Tibial nerve (tissue), 4 donors: ENCODE measurements at regions not wholly inside any gene's neighbourhood (a gene's known extent, or its start where the extent isn't known, plus 50 kb on each side); places are given as distances from the start of the nearest gene placed in this dataset.

Experiments used
- DNase-seq, 2 donors: peaks; one replicate each; pipeline ENCODE4 v3.0.0-alpha.2; 2019; ENCODE audit warnings: low spot score in 2 of 2
- H3K27ac ChIP-seq, 4 donors: fragments of 200-600 bp; sonication (generic) in 3 of 4; one replicate each; pipeline ENCODE4 v1.5.1; 2017 to 2019; ENCODE audit warnings: mild to moderate bottlenecking in 1 of 4
- H3K27me3 ChIP-seq, 2 donors: fragments of 200-600 bp; sonication (generic) in 1 of 2; one replicate each; pipeline versions ENCODE4 v1.5.1 to v1.6.0; 2017 to 2019
- H3K36me3 ChIP-seq, 3 donors: fragments of 200-600 bp; sonication (generic); one replicate each; pipeline ENCODE4 v1.5.1; 2018 to 2019
- H3K4me1 ChIP-seq, 4 donors: fragments of 200-600 bp; sonication (generic) in 3 of 4; one replicate each; pipeline ENCODE4 v1.5.1; 2017 to 2019
- H3K4me3 ChIP-seq, 4 donors: fragments of 200-600 bp; sonication (generic) in 3 of 4; one replicate each; pipeline ENCODE4 v1.5.1; 2017 to 2019; ENCODE audit warnings: mild to moderate bottlenecking in 1 of 4, moderate library complexity in 1 of 4
- H3K9me3 ChIP-seq, 4 donors: fragments of 200-600 bp; sonication (generic) in 3 of 4; one replicate each; pipeline ENCODE4 v1.5.1; 2017 to 2019
- CTCF ChIP-seq, 5 experiments: fragments of 200-600 bp in 3 of 5; fragments of 450-650 bp in 2 of 5; sonication (generic) in 3 of 5; IDR thresholded peaks; one replicate each; pipeline ENCODE4 v1.5.1; 2016 to 2019; ENCODE audit warnings: antibody characterized with exemption in 5 of 5, mild to moderate bottlenecking in 3 of 5, moderate library complexity in 2 of 5
- EP300 ChIP-seq, 2 donors: sonication (generic); formaldehyde crosslinking; IDR thresholded peaks; one replicate each; pipeline ENCODE4 v1.6.1; 2017; ENCODE audit warnings: antibody characterized with exemption in 2 of 2, mild to moderate bottlenecking in 1 of 2
- POLR2A ChIP-seq, 2 donors: fragments of 450-650 bp; IDR thresholded peaks; one replicate each; pipeline ENCODE4 v1.6.1; 2017; ENCODE audit warnings: antibody characterized with exemption in 2 of 2, mild to moderate bottlenecking in 2 of 2, moderate library complexity in 2 of 2
- WGBS, 2 donors: methylation state at CpG; one replicate each; pipeline ENCODE4 v1.1.5; 2018; 5-methylcytosine and 5-hydroxymethylcytosine counted together

DNA sequence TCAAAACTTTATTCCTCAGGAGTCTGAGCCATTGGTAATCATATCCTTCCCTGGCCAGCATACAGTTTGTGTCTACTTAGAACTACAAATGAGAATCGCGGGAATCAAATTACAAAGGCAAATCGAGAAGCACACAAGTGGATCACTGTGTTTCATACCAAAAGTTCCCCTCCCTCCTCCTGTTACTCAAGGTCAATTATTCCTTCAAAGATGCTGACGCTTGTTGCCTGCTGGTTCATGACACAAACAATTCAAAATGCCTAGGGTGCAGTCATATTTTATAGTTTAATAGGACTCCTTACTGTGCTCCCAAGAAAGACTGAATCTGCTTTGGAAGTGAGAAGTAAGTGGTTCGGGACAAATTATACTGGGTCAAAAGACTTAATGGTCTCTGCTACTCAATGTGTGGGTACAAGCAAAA, 93.0 kb upstream of the PBX1 start:
- Histone ChIP-seq H3K27ac (no peak overlapping the region), H3K4me3 (no peak overlapping the region), H3K4me1 (no peaks in the 10 kb centered on the region), H3K9me3 (no peaks in the 10 kb centered on the region), H3K36me3 (no peaks in the 10 kb centered on the region), H3K27me3 (no peaks in the 10 kb centered on the region)
- 66 to 73% methylated on average over 5 of the region's 5 CpGs for WGBS, 2 donors
- TF ChIP-seq EP300 (IDR thresholded peaks at IDR 0.05) (no peak), POLR2A (IDR thresholded peaks at IDR 0.05) (no peak), CTCF (IDR thresholded peaks at IDR 0.05) (no peak)
- no peak for DNase-seq

DNA sequence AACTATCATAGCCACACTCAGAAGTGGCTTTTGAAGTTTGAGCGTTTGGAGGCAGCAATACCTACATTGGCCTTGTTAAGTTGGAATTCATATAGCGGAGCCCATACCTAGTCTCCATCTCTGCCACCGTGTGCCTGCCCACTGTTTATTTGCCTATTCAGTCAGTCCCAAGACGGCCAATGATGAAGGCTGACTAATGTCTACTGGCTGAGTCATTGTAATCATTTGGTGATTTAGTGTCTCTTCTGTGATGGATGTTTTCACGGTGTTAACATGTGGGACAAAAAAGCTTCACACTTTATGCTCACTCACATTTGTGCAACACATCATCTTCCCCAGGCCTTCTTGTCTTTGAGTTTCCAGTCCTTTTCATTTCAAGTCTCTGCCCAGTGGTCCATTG, 92.6 kb upstream of the PBX1 start:
- H3K9me3 ChIP-seq: no peaks in the 10 kb centered on the region
- no peaks in the 10 kb centered on the region for H3K4me1 ChIP-seq
- no peak overlapping the region for H3K4me3 ChIP-seq
- TF ChIP-seq CTCF (IDR thresholded peaks at IDR 0.05): no peak
- TF ChIP-seq EP300 (IDR thresholded peaks at IDR 0.05): no peak
- TF ChIP-seq POLR2A (IDR thresholded peaks at IDR 0.05): no peak
- 87 to 96% methylated on average over 5 of the region's 5 CpGs for WGBS, 2 donors
- DNase-seq: no peak
- no peaks in the 10 kb centered on the region for H3K36me3 ChIP-seq
- no peak overlapping the region for H3K27ac ChIP-seq
- no peaks in the 10 kb centered on the region for H3K27me3 ChIP-seq

DNA sequence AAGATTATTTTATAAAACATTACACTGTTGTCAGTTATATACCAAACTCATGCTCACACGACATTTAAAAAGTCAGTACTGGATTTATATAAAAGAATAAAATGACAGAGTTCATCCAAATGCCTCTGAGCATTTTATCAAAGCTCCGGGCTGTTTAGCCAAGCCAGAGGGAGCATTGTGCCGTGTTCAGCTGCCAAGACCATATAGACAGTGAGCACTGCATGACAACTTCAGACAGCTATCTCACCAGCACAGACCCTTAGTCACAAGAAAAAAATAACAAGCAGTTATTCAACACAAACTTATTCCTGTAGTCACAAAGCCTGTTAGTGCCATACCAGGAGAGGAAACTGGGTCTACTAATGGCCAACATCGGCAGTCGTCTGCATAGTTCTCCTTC, 88.0 kb upstream of the PBX1 start:
- 36 to 47% methylated on average over 5 of the region's 5 CpGs for WGBS, 2 donors
- Histone ChIP-seq H3K36me3 (no peaks in the 10 kb centered on the region), H3K4me3 (no peak overlapping the region), H3K27me3 (no peaks in the 10 kb centered on the region), H3K9me3 (no peaks in the 10 kb centered on the region), H3K4me1 (no peaks in the 10 kb centered on the region), H3K27ac (no peak overlapping the region)
- no peak for TF ChIP-seq POLR2A (IDR thresholded peaks at IDR 0.05)
- TF ChIP-seq EP300 (IDR thresholded peaks at IDR 0.05): no peak
- TF ChIP-seq CTCF (IDR thresholded peaks at IDR 0.05): no peak
- DNase-seq: no peak

DNA sequence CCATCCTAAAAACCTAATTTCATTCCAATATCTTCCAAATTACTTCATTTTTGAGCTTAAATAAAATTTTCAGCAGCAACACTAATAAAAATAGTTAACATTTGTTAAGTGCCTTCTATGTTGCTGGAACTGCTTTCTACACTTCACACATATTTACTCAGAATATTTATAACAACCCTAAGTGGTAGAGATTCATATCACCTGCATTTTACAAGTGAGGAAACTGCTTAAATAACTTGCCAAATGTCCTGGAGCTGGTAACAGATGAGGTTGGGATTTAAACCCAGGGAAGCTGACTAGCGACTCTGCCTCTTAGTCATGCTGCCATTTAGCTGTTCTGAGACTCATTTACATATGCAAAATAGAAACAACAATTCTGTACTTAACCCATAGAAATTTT, 86.1 kb upstream of the PBX1 start:
- Histone ChIP-seq H3K36me3 (no peaks in the 10 kb centered on the region), H3K27me3 (no peaks in the 10 kb centered on the region), H3K4me1 (no peaks in the 10 kb centered on the region), H3K27ac (no peak overlapping the region), H3K9me3 (no peaks in the 10 kb centered on the region), H3K4me3 (no peak overlapping the region)
- no peak for DNase-seq
- TF ChIP-seq POLR2A (IDR thresholded peaks at IDR 0.05) (no peak), CTCF (IDR thresholded peaks at IDR 0.05) (no peak), EP300 (IDR thresholded peaks at IDR 0.05) (no peak)
- WGBS, 2 donors: 82% methylated on average over 1 of the region's 1 CpG

- no peak for TF ChIP-seq EP300 (IDR thresholded peaks at IDR 0.05)
- no peak for TF ChIP-seq POLR2A (IDR thresholded peaks at IDR 0.05)
- TF ChIP-seq CTCF (IDR thresholded peaks at IDR 0.05): no peak
- no peak overlapping the region for H3K27ac ChIP-seq
- H3K27me3 ChIP-seq: no peaks in the 10 kb centered on the region
- no peaks in the 10 kb centered on the region for H3K36me3 ChIP-seq
- no peaks in the 10 kb centered on the region for H3K9me3 ChIP-seq
- no peak for DNase-seq
- no peaks in the 10 kb centered on the region for H3K4me1 ChIP-seq
- WGBS, 2 donors: 62 to 86% methylated on average over 3 of the region's 3 CpGs
- H3K4me3 ChIP-seq: no peak overlapping the region
These were observed 85.4 kb upstream of the PBX1 start for GRCh38 chr1:164473544-164473943.
